MCF 10A (cell line): ENCODE measurements at regions not wholly inside any gene's neighbourhood (a gene's known extent, or its start where the extent isn't known, plus 50 kb on each side); places are given as distances from the start of the nearest gene placed in this dataset.

Source experiments
- BruUV-seq: library from RNA; stranded (reverse); fragments of 400-500 nt; replicated peaks from 2 replicates; lab custom pipeline; 2021; lab: Mats Ljungman, UMichigan
- CTCF ChIA-PET: fragments of 300-600 bp; sonication (Branson Sonifier 250); formaldehyde crosslinking; extraction: SDS; loops from one replicate; lab custom pipeline; 2021; ENCODE audit warnings: antibody characterized with exemption, inconsistent platforms; lab: Yijun Ruan, JAX
- POLR2A ChIA-PET: fragments of 300-600, 350-650 bp; sonication (Branson Sonifier 250); formaldehyde crosslinking; extraction: SDS; loops from one replicate; lab custom pipeline; 2020; ENCODE audit warnings: antibody characterized with exemption, inconsistent platforms; lab: Yijun Ruan, JAX
- DNase-seq: peaks from one replicate; pipeline ENCODE4 v3.0.0-alpha.2; 2018; ENCODE audit not compliant: unreplicated experiment
- H3K27ac Mint-ChIP-seq: one replicate; pipeline ENCODE4 v1.8.0; 2022; ENCODE audit warnings: mild to moderate bottlenecking, low read depth, mixed read lengths; ENCODE audit not compliant: unreplicated experiment
- H3K27me3 Mint-ChIP-seq: one replicate; pipeline ENCODE4 v1.8.0; 2022; ENCODE audit warnings: mixed read lengths; ENCODE audit not compliant: insufficient read depth, unreplicated experiment
- H3K36me3 Mint-ChIP-seq: one replicate; pipeline ENCODE4 v1.8.0; 2022; ENCODE audit warnings: mild to moderate bottlenecking, moderate library complexity, mixed read lengths; ENCODE audit not compliant: insufficient read depth, unreplicated experiment
- H3K4me1 Mint-ChIP-seq: one replicate; pipeline ENCODE4 v1.8.0; 2022; ENCODE audit warnings: mixed read lengths; ENCODE audit not compliant: insufficient read depth, unreplicated experiment
- H3K4me3 Mint-ChIP-seq: one replicate; pipeline ENCODE4 v1.8.0; 2022; ENCODE audit warnings: mild to moderate bottlenecking, moderate library complexity, mixed read lengths; ENCODE audit not compliant: unreplicated experiment
- H3K9me3 Mint-ChIP-seq: one replicate; pipeline ENCODE4 v1.8.0; 2022; ENCODE audit warnings: mixed read lengths; ENCODE audit not compliant: unreplicated experiment
- CTCF ChIP-seq: fragments of 200-600 bp; IDR thresholded peaks from one replicate; pipeline ENCODE4 v1.8.0; 2022; ENCODE audit warnings: antibody characterized with exemption, mild to moderate bottlenecking; ENCODE audit not compliant: unreplicated experiment
- intact Hi-C: fragments of 100-400 bp; cut with micrococcal nuclease; formaldehyde crosslinking; loops from 2 replicates; pipeline ENCODE4 v1.14.1; 2022

DNA sequence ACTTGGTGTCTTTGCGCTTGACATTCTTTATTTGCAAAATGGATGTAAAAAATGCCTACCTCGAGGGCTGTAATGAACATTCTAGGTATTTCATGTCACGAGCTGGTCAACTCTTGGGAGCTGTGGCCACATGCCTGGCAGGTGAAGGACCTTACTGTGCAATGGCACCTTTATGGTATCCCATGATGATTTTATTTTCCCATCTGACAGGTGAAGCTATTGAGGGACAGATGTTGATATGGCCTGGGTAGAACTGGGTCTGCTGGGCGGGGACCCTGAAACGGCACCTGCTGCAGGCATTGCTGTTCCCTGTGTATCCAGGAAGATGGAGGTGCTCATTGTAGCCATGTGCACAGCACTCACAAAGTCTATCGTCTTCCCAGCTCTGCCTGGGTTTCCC is 332.2 kb downstream of the TEX29 start:
- Mint-ChIP-seq H3K9me3 (peaks cover 27% of the 10 kb centered on the region), H3K4me3 (no peak overlapping the region), H3K36me3 (no peaks in the 10 kb centered on the region), H3K27ac (no peak overlapping the region), H3K4me1 (no peaks in the 10 kb centered on the region), H3K27me3 (no peaks in the 10 kb centered on the region)
- ChIA-PET CTCF (no interaction called here), POLR2A (no interaction called here)
- TF ChIP-seq CTCF = no peak
- BruUV-seq = no TSS peak
- no peak for DNase-seq
- intact Hi-C loops = no loop called here

DNA sequence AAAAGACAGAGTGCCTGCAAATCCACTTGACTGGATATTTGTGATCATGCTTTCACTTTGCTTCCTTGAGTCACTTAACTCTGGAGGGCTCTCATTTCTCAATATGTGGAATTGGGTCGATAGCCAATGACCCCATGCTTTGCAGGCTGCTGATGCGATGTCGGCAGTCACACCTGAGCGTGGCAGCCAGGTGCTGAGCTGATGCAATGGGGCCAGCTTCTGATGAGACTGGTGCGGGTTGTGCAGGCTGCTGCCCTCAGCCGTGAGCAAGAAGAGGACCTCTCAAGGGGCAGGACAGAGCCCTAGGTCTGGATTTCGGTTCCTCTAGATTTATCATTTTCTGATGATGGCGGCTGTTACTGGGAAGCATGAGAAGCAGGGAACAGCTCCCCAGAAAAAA is 334.1 kb downstream of the TEX29 start:
- no peaks in the 10 kb centered on the region for H3K27me3 Mint-ChIP-seq
- DNase-seq = no peak
- ChIA-PET CTCF (interaction anchor here (0.9 kb wide), 1 partner anchor 241 kb away, joined by 3 read pairs; no protein-coding TSS in a partner anchor), POLR2A (no interaction called here)
- H3K9me3 Mint-ChIP-seq = peaks cover 34% of the 10 kb centered on the region
- BruUV-seq = no TSS peak
- H3K36me3 Mint-ChIP-seq = no peaks in the 10 kb centered on the region
- TF ChIP-seq CTCF = no peak
- no peaks in the 10 kb centered on the region for H3K4me1 Mint-ChIP-seq
- intact Hi-C loops = no loop called here
- H3K4me3 Mint-ChIP-seq = no peak overlapping the region
- H3K27ac Mint-ChIP-seq = no peak overlapping the region

GRCh38 chr13:111656439-111656838 is 336.0 kb downstream of the TEX29 start:
- no peaks in the 10 kb centered on the region for H3K4me1 Mint-ChIP-seq
- H3K36me3 Mint-ChIP-seq = no peaks in the 10 kb centered on the region
- TF ChIP-seq CTCF = no peak
- no TSS peak for BruUV-seq
- intact Hi-C loops = no loop called here
- ChIA-PET CTCF (no interaction called here), POLR2A (no interaction called here)
- peaks cover 40% of the 10 kb centered on the region for H3K9me3 Mint-ChIP-seq
- no peak for DNase-seq
- H3K4me3 Mint-ChIP-seq = no peak overlapping the region
- H3K27me3 Mint-ChIP-seq = no peaks in the 10 kb centered on the region
- H3K27ac Mint-ChIP-seq = no peak overlapping the region

- Mint-ChIP-seq H3K4me1 (no peaks in the 10 kb centered on the region), H3K27ac (no peak overlapping the region), H3K9me3 (peaks cover 40% of the 10 kb centered on the region), H3K27me3 (no peaks in the 10 kb centered on the region), H3K36me3 (no peaks in the 10 kb centered on the region), H3K4me3 (no peak overlapping the region)
- CTCF ChIA-PET = interaction anchor here (0.6 kb wide), 1 partner anchor 132 kb away, joined by 3 read pairs; no protein-coding TSS in a partner anchor
- POLR2A ChIA-PET = no interaction called here
- no peak for TF ChIP-seq CTCF
- no TSS peak for BruUV-seq
- intact Hi-C loops = no loop called here
- no peak for DNase-seq
Measured at GRCh38 chr13:111657013-111657412, 336.6 kb downstream of the TEX29 start.
